ENCODE measurements at regions not wholly inside any gene's neighbourhood (a gene's known extent, or its start where the extent isn't known, plus 50 kb on each side); places are given as distances from the start of the nearest gene placed in this dataset.

GRCh38 chr5:134063188-134063820, 51.2 kb upstream of the TCF7 start:
- in situ Hi-C loops (cut with HindIII; ENCODE audit: low pct_ligation_motif_present, low pct_unique_long_range_greater_than_20kb, low sequenced_read_pairs), result loop anchor here (25.0 kb wide), 1 partner anchor 99 kb away; no protein-coding TSS in a partner anchor
- DNase-seq, result no peak

GRCh38 chr5:134059758-134060495, 54.6 kb upstream of the TCF7 start:
- in situ Hi-C loops (cut with HindIII; ENCODE audit: low pct_ligation_motif_present, low pct_unique_long_range_greater_than_20kb, low sequenced_read_pairs), result loop anchor here (25.0 kb wide), 1 partner anchor 102 kb away; no protein-coding TSS in a partner anchor
- DNase-seq, result no peak

GRCh38 chr5:134055015-134055414, 50.2 kb upstream of the VDAC1 start:
- DNase-seq, result no peak
- in situ Hi-C loops (cut with HindIII; ENCODE audit: low pct_ligation_motif_present, low pct_unique_long_range_greater_than_20kb, low sequenced_read_pairs), result loop anchor here (25.0 kb wide), 1 partner anchor 107 kb away; no protein-coding TSS in a partner anchor
